GM12878 (cell line): ENCODE measurements at regions not wholly inside any gene's neighbourhood (a gene's known extent, or its start where the extent isn't known, plus 50 kb on each side); places are given as distances from the start of the nearest gene placed in this dataset.

ENCODE experiments used
- ATAC-seq: fragments of 200-7000 bp; cut with Tn5 transposase; 3 replicates; pipeline ENCODE4 v1.9.1; 2020; ENCODE audit warnings: mild to moderate bottlenecking, moderate library complexity
- BruUV-seq: library from RNA; stranded (reverse); fragments of 400-500 nt; replicated peaks from 2 replicates; lab custom pipeline; 2021; lab: Mats Ljungman, UMichigan
- CTCF ChIA-PET: fragments of 300-600 bp; sonication (Branson Sonifier 250); formaldehyde crosslinking; extraction: SDS; loops from one replicate; lab custom pipeline; 2021; ENCODE audit warnings: inconsistent platforms; lab: Yijun Ruan, JAX
- POLR2A ChIA-PET: fragments of 350-600 bp; formaldehyde crosslinking; extraction: SDS; loops from one replicate; lab custom pipeline; 2021; ENCODE audit warnings: inconsistent platforms; lab: Charles Lee
- RAD21 ChIA-PET: fragments of 300-600 bp; sonication (Branson Sonifier 250); formaldehyde crosslinking; loops from one replicate; lab custom pipeline; 2023; ENCODE audit warnings: antibody characterized with exemption; ENCODE audit not compliant: unreplicated experiment; lab: Charles Lee
- SMC1A ChIA-PET: fragments of 300-600 bp; sonication (Branson Sonifier 250); formaldehyde crosslinking; loops from one replicate; lab custom pipeline; 2023; ENCODE audit not compliant: unreplicated experiment, uncharacterized antibody; lab: Charles Lee
- DNase-seq: peaks from one replicate; pipeline ENCODE4 v3.0.0-alpha.2; 2011; ENCODE audit warnings: low read depth, low spot score
- FAIRE-seq: peaks from 3 replicates; lab custom pipeline; 2011; peaks lifted over from hg19 to GRCh38; lab: Jason Lieb, UNC
- H2AFZ ChIP-seq: 2 replicates; pipeline ENCODE4 v1.6.0; 2011; ENCODE audit warnings: low read depth, low read length, control low read depth; ENCODE audit not compliant: control insufficient read depth
- H3K27ac ChIP-seq: 2 replicates; pipeline ENCODE4 v1.5.1; 2011; ENCODE audit warnings: control low read depth; ENCODE audit not compliant: control insufficient read depth, insufficient read depth
- H3K27me3 ChIP-seq, 2 experiments: replicated peaks in 1 of 2; 2 replicates each; pipeline versions ENCODE4 v1.6.0 to v1.6.1; 2011; ENCODE audit warnings: low read length in 1 of 2; ENCODE audit not compliant: control insufficient read depth in 2 of 2, insufficient read depth in 2 of 2
- H3K36me3 ChIP-seq, 2 experiments: 2 replicates each; pipeline ENCODE4 v1.5.1; 2011; ENCODE audit warnings: low read length in 1 of 2; ENCODE audit not compliant: control insufficient read depth in 2 of 2, insufficient read depth in 2 of 2
- H3K4me1 ChIP-seq: 2 replicates; pipeline ENCODE4 v1.6.1; 2011; ENCODE audit warnings: mild to moderate bottlenecking, low read length, moderate library complexity, mixed read lengths; ENCODE audit not compliant: control insufficient read depth, insufficient read depth
- H3K4me2 ChIP-seq: 2 replicates; pipeline ENCODE4 v1.6.0; 2011; ENCODE audit warnings: control low read depth; ENCODE audit not compliant: control insufficient read depth, insufficient read depth
- H3K4me3 ChIP-seq: fragments of 200-600 bp; sonication (generic); 2 replicates; pipeline ENCODE4 v1.5.1; 2016
- H3K79me2 ChIP-seq: 2 replicates; pipeline ENCODE4 v1.6.0; 2011; ENCODE audit warnings: low read length; ENCODE audit not compliant: control insufficient read depth, insufficient read depth
- H3K9ac ChIP-seq: 2 replicates; pipeline ENCODE4 v1.8.0; 2011; ENCODE audit warnings: low read length, control low read depth, mixed read lengths; ENCODE audit not compliant: control insufficient read depth, insufficient read depth
- H3K9me3 ChIP-seq: replicated peaks from 3 replicates; pipeline ENCODE4 v1.5.1; 2011; ENCODE audit warnings: mild to moderate bottlenecking, low read length; ENCODE audit not compliant: control insufficient read depth, insufficient read depth
- H4K20me1 ChIP-seq: 2 replicates; pipeline ENCODE4 v1.6.0; 2011; ENCODE audit not compliant: control insufficient read depth, insufficient read depth
- CHD2 ChIP-seq: IDR thresholded peaks from 2 replicates; pipeline ENCODE4 v1.6.1; 2011; ENCODE audit warnings: low read depth, low read length, improper control_type of control experiment, borderline replicate concordance
- HSF1 ChIP-seq: fragments of 150-350 bp; IDR thresholded peaks from 2 replicates; pipeline ENCODE4 v1.6.1; 2014; ENCODE audit warnings: mild to moderate bottlenecking, low read depth, low read length
- SKIL ChIP-seq: fragments of 450-650 bp; IDR thresholded peaks from 2 replicates; pipeline ENCODE4 v1.6.1; 2017; ENCODE audit warnings: mild to moderate bottlenecking, low read depth, inconsistent platforms; ENCODE audit not compliant: poor library complexity, severe bottlenecking
- SRF ChIP-seq, 2 experiments: IDR thresholded peaks; 2 replicates each; pipeline ENCODE4 v1.6.1; 2011; ENCODE audit warnings: low read depth in 2 of 2, low read length in 2 of 2, mild to moderate bottlenecking in 1 of 2, moderate library complexity in 1 of 2
- TCF7 ChIP-seq: IDR thresholded peaks from 2 replicates; pipeline ENCODE4 v1.6.1; 2014; ENCODE audit warnings: antibody characterized with exemption, borderline replicate concordance
- ZBTB11 ChIP-seq: fragments of 450-650 bp; formaldehyde crosslinking; IDR thresholded peaks from 2 replicates; pipeline ENCODE4 v1.5.0; 2022; ENCODE audit warnings: mild to moderate bottlenecking, missing genetic modification characterization
- WGBS: methylation state at CpG from one replicate; pipeline ENCODE4 v1.1.6; 2016; ENCODE audit warnings: low lambda C conversion rate; ENCODE audit not compliant: insufficient replicate concordance, insufficient coverage; ENCODE audit errors: missing lambda C conversion rate; 5-methylcytosine and 5-hydroxymethylcytosine counted together
- in situ Hi-C: fragments of 300-500 bp; cut with MboI; formaldehyde crosslinking; loops from 9 replicates; pipeline ENCODE4 v1.14.3; 2018; ENCODE audit warnings: mixed read lengths
- intact Hi-C: fragments of 100-400 bp; cut with micrococcal nuclease; formaldehyde crosslinking; loops from one replicate; pipeline ENCODE4 v1.14.2; 2022; ENCODE audit not compliant: unreplicated experiment
- TF ChIP-seq, protein P1 (sequence below): IDR thresholded peaks from 2 replicates; pipeline ENCODE4 v1.6.1; 2011; ENCODE audit warnings: low read depth, mild to moderate bottlenecking, low read length, moderate library complexity, borderline replicate concordance; ENCODE audit errors: extremely low read depth

DNA sequence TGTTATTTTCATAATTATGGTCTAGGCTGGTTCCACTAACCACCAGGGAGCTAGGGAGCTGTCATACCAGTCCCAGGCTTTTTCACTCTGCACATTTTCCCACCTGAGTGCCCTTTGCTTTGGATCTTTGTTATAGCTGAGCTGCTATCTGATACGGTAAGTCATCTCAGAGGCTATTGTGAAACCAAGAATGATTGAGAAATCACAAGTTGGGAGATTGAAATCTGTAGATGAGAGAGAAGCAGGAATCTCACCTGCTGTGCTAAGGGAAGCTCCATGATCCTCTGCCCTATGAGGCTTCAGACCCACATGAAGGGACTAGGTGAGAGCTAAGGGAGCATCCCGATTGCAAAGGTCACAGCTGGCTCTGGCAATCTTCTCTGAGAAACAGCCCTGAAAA is 307.8 kb downstream of the REEP3 start:
- H3K36me3 ChIP-seq = no peaks in the 10 kb centered on the region
- no peak for DNase-seq
- TF ChIP-seq ZBTB11 (CRISPR knock-in tag) = no peak
- TF ChIP-seq SRF (IDR thresholded peaks at IDR 0.05; ENCODE audit: low read depth in 2 of 2, low read length in 2 of 2) = no peak
- TF ChIP-seq TCF7 = no peak
- TF ChIP-seq SKIL = no peak
- TF ChIP-seq, protein P1, sequence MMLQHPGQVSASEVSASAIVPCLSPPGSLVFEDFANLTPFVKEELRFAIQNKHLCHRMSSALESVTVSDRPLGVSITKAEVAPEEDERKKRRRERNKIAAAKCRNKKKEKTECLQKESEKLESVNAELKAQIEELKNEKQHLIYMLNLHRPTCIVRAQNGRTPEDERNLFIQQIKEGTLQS = no peak
- TF ChIP-seq CHD2 = no peak
- TF ChIP-seq HSF1 = no peak
- SMC1A ChIA-PET = interaction anchor here (0.7 kb wide), 1 partner anchor 22 kb away, joined by 3 read pairs; no protein-coding TSS in a partner anchor
- no TSS peak for BruUV-seq
- intact Hi-C loops = no loop called here
- POLR2A ChIA-PET = no interaction called here
- in situ Hi-C loops = no loop called here
- H3K9ac ChIP-seq = no peak overlapping the region
- no peak overlapping the region for H3K27ac ChIP-seq
- no peaks in the 10 kb centered on the region for H3K79me2 ChIP-seq
- RAD21 ChIA-PET = no interaction called here
- ATAC-seq = no peak
- H2AFZ ChIP-seq = no peak overlapping the region
- H3K4me1 ChIP-seq = 0 out of 2 replicates have a peak, but pooled peaks cover 3% of the 10 kb centered on the region
- CTCF ChIA-PET = no interaction called here
- H3K4me2 ChIP-seq = no peak overlapping the region
- H3K27me3 ChIP-seq = peaks cover 0 to 2% of the 10 kb centered on the region in 2 experiments; a peak in 1 of 4 replicates
- no peak overlapping the region for H3K4me3 ChIP-seq
- 45% methylated on average over 2 of the region's 2 CpGs for WGBS
- H4K20me1 ChIP-seq = no peaks in the 10 kb centered on the region
- no peak for FAIRE-seq
- H3K9me3 ChIP-seq = no peaks in the 10 kb centered on the region
